ENCODE measurements at regions not wholly inside any gene's neighbourhood (a gene's known extent, or its start where the extent isn't known, plus 50 kb on each side); places are given as distances from the start of the nearest gene placed in this dataset.

DNA sequence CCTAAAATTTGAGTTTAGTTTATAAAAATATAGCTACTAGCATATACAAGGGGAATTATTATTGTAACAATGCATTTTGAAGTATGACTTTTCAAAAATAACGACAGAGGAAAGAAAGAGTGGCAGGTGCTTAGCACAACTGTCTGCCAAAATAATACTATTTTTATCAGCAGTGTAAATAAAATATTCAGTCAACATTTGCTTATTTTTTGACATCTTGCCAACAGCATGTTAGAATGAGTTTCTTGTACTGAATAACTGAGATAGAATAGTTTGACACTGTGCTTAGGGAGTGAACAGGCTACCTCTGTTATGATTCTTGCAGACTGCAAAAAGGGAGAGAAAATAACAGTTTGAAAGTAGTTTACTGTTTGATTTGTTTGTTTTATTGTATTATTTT, 909.8 kb downstream of the BRINP3 start:
- TF ChIP-seq, protein P1, sequence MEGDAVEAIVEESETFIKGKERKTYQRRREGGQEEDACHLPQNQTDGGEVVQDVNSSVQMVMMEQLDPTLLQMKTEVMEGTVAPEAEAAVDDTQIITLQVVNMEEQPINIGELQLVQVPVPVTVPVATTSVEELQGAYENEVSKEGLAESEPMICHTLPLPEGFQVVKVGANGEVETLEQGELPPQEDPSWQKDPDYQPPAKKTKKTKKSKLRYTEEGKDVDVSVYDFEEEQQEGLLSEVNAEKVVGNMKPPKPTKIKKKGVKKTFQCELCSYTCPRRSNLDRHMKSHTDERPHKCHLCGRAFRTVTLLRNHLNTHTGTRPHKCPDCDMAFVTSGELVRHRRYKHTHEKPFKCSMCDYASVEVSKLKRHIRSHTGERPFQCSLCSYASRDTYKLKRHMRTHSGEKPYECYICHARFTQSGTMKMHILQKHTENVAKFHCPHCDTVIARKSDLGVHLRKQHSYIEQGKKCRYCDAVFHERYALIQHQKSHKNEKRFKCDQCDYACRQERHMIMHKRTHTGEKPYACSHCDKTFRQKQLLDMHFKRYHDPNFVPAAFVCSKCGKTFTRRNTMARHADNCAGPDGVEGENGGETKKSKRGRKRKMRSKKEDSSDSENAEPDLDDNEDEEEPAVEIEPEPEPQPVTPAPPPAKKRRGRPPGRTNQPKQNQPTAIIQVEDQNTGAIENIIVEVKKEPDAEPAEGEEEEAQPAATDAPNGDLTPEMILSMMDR (conservative IDR thresholded peaks at IDR 0.05; ENCODE audit: low read length): no peak
- TF ChIP-seq EZH2phosphoT487 (IDR thresholded peaks at IDR 0.05; ENCODE audit: borderline replicate concordance, low read depth, low read length): no peak

Data from OCI-LY7 (cell line).